NCI-H2081 treated with DMSO at 0.1 percent for 48 hours (cell line): ENCODE measurements at regions not wholly inside any gene's neighbourhood (a gene's known extent, or its start where the extent isn't known, plus 50 kb on each side); places are given as distances from the start of the nearest gene placed in this dataset.
"Not testable (repeated sequence)": the region's sequence is repeated elsewhere in the genome, so short reads cannot be mapped to it uniquely, and the experiment has no call there.

ENCODE experiments used
- DNase-seq: peaks from one replicate; lab custom pipeline; 2025; lab: John Stamatoyannopoulos, UW

DNA sequence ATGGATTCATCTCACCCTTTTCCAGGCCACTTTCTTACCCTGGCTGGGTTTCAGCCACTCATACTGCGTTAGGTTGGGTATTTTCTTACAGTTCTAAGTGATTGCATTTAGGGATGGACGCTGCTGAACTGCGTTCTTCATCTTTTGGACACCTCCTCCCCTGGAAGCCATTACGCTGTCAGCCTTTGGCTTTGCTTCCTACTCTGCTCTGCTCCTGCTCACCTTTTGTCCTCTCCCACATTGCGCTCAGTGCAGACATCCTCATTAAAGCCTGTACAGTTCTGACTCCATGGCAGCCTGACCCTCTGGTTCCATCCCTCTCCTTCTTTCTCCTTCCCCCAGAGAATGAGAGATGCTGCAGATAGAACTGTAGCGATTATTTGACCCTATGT lies 108.9 kb downstream of the SRGAP2 start:
- not testable (repeated sequence) for DNase-seq

DNA sequence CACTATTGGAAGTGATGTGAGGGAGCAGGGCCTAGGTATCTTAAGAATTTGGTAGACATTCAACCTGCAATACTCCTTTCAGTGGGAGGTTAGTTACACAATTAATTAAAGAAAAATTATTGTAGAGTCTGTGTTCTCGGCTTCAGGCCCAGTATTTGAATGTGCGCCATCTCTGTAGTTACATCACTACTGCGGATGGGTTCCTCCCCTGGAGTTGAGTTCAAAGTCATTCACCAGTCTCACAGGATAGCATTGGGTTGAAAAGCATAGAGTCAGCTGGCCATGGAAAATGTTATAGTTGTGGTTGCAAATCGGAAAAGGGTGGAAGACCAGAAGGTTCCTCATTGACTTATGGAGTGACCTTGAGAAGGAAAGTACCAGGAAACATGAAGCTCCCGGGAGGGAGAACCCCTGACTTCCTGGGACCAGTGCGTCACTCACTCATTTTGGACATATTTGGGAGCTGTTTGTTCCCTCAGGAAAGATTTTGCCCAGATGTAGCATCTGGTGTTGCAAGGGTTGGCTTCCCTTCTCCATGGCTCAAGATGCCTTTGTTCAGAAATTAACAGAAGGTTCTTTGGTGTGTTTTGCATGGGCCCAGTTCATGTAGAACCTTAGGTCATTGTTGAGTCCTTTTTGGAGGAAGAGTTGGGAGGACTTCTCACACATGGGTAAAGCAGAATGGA lies 111.8 kb downstream of the SRGAP2 start:
- DNase-seq = not testable (repeated sequence)

DNA sequence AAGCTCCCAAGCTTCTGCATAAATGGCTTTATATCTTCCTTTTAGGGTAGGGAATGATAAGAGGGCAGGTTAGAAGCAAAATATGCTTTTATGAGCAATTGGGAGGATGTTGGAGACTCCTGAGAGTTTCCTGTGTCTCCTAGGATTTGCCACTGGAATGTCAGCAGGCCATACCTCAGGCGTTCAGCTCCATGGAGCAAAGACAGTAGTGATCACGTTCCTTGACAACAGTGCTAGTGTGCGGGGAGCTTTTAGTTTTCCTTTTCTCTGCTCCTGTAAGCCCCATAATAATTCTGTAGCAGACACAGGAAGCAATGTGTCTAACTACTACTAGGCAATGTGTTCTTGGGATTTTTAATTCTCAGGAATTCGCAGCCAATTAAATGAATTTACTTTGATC lies 113.6 kb downstream of the SRGAP2 start:
- DNase-seq = not testable (repeated sequence)

DNA sequence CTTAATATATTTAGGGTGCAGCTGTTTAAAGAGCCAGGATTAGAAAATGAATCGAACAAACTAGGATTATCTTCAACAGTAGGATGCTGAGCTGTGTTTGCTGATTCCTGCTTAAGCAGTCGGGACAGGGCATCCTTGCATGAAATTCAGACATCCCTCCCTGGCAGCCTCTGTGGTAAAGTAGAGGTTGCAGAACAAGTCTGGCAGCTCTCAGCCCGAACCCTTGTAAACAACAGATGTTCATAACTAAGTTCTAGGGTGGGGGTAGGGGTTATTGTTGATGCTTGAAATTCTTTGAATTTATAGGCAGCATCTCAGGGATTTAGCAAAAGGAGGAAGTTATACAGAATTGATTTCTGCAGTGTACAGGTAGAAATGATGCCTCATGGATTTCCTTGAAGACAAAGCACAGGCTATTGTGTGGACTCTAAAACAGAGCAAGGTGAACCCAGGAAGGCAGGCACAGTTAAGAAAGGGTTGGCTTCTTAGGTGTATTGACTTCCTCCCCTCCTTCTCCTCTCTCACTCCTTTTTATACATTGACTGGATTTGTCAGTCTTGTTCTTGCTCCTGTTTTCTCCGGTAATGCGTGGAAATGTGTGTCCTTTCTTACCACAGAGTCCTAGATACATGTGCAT lies 114.7 kb downstream of the SRGAP2 start:
- not testable (repeated sequence) for DNase-seq

DNA sequence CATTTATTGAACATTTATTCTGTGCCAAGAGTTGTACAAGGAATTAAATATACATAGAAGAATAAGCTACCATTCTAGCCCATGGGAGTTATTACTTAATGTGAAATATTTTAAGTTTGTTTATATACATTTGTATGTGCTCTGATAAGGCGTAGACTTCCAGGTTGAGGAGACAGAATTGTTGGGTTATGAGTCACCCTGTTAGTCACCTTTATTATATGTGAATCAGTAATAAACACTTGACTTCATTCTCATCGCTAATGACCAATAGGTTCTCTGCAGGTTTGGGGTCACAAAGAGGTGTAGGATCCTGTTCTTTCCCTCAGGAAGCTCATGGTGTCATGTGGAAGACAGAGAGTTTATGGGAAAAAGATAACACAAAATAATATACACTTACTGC lies 116.9 kb downstream of the SRGAP2 start:
- not testable (repeated sequence) for DNase-seq

DNA sequence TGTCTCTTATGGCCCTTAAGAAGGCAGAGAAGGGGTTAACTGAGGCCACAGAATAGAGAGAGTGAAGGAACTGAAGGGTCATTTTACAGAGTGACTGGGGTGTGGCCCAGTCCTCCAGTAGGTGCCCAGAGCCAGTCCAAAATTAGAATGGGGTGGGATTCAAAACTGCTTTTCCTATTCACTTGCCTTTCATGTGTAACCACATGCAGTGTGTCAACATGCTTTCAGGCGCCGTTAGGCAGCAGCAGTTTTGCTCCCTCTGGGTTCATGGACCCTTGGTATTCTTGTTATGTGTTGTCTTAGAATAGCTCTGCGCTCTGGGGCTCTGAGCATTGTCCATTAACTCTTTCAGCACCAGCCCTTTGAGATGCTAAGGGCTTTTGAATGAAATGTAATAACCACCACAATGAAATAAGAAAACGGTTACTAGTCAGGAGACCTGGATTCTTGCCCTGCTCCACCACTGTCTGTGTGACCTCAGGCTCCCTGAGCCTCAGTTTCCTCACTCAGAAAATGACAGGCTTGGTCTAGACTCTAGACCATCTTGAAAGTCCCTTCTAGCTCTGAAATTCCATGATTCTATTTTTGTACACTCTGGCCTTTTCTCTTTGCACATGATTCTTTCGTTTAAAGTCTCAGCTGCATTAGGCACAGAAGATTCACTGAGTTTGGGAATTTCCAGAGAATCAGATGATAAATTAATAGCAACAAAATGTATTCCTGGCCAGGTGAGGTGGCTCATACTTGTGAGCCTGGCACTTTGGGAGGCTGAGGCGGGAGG lies 123.0 kb downstream of the SRGAP2 start:
- not testable (repeated sequence) for DNase-seq

DNA sequence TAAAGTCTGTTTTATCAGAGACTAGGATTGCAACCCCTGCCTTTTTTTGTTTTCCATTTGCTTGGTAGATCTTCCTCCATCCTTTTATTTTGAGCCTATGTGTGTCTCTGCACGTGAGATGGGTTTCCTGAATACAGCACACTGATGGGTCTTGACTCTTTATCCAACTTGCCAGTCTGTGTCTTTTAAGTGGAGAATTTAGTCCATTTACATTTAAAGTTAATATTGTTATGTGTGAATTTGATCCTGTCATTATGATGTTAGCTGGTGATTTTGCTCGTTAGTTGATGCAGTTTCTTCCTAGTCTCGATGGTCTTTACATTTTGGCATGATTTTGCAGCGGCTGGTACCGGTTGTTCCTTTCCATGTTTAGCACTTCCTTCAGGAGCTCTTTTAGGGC lies 128.3 kb downstream of the SRGAP2 start:
- DNase-seq = not testable (repeated sequence)

DNA sequence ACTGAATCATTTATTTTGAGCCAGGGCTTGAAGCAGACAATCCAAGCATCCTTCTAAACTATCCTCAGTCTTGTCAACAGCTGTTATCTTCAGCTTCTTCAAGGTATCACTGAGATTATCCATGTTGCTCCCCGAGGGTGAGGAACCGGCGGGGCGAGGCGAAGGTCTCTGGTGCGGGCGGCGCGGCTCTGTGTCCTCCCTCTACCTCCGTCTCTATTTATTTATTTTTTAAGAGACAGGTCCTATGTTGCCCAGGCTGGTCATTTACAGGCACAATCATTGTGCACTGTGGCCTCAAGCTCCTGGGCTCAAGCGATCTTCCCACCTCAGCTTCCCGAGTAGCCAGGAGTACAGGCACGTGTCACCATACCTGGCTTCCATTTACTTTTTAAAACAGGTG lies 130.0 kb downstream of the SRGAP2 start:
- not testable (repeated sequence) for DNase-seq

DNA sequence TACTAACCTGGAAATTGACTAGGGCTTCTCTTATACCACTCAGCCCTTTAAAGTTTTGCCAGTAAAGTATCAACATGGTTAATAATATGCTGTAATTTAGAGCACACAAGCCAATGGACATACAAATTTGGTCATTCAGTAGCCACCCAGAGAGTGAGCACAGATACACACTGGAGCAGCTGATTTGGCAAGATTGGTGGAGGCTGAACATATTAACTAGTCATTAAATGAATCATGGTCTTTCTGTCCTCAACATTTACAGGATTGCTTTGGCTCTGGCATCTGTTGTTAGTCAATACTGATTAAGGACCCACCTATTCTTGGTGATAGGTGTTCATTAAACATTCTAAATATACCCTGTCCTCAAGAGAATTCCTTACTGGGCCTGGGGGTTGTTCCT lies 130.6 kb downstream of the SRGAP2 start:
- DNase-seq = not testable (repeated sequence)

DNA sequence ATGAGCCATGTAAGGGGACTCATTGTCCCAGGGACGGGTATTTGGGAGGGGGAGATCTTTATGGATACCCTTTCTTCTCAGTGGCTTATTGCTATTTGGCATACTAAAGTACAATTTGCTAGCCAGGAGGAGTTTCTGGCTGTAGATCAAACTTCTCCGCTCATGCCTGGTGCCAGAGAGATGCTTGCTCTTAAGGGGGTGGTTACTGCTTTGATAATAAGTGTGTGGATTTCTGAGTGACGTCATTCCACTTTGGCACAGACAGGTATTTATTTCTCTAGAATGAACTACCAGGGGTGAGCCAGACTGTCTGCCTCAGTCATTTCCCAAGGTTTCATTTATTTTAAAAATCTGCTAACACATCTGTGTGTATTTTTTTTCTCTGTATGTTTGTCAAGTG lies 131.1 kb downstream of the SRGAP2 start:
- DNase-seq = peak; percentile 15

DNA sequence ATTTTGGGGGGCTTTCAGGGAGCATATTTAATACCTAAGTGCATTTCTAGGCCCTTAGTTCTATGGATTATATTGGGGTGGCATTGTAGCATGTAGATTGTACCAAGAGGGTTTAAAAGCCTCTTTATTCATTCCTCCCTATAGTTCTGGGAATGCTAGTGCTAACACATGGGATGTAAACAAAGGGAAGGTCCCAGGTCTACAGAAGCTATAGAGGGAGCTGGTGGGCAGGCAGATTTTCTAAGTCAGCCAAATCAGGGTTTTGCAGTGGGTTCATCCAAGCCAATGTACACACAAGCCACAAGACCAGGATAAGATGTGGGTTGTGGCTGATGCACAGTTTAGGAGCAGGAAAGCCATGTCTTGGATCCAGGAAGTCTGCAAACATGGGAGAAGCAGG lies 131.8 kb downstream of the SRGAP2 start:
- DNase-seq = not testable (repeated sequence)

DNA sequence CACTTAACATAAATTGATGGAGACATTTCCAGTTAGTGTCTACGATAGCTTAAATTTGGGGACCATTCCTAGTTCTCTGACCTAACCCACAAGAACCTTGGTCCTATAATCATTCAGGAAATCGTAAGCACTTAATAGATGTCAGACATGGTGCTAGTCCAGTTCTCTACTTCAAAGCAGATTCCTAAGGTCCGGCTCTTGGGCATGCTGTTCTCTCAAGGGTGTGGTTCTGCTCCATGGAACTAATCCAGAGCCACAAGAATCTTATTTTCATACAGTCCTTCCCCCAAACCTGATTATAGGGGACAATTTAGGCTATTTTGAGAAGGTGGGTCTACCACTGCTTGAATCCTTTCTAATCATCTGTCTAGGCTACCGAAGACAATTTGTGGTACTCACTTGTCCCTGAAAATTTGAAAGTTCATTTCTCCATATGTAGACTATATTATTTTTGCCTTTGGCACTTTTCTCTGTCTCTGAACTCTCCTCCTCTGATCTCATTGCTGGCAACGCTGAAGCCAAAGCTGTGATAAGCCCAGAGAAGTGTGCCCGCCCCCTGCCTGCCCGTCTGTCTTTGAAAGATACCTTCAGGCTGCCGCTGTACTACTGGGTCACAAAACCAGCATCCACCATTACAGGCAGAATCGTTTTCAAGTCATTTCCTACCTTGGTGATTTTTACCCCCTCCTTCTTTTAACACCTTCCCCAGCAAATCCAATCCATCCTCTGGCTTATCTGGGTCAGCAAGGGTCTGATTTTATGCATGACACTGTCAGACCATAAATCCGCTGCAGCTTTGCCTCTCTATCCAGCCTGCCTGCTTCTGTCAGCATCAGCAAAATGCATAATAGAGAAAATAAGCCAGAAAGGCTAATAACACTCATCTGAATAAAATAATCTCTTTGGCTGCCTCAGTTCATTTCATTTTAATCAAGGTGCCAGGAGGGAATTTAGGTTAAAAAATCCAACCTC lies 132.8 kb downstream of the SRGAP2 start:
- DNase-seq = not testable (repeated sequence)

DNA sequence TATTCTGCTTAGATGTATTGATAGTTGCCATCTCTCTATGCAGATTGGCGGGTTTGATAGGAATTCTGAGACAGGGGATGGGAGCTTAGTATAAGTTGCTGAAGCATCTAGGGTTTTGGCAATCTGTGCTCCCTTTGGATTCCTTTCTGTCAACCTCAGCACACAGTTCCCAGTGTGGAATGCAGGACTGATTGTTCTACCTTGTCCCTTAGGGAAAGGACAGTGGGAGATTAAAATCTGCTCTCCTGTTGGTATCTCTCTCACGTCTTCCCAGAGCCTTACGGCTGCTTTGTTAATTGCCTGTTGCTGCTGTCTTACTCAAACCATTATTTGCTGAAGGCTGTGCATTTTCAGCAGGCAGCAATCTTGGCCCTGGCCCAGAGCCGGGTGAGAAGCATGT lies 133.3 kb upstream of the IKBKE start:
- not testable (repeated sequence) for DNase-seq

DNA sequence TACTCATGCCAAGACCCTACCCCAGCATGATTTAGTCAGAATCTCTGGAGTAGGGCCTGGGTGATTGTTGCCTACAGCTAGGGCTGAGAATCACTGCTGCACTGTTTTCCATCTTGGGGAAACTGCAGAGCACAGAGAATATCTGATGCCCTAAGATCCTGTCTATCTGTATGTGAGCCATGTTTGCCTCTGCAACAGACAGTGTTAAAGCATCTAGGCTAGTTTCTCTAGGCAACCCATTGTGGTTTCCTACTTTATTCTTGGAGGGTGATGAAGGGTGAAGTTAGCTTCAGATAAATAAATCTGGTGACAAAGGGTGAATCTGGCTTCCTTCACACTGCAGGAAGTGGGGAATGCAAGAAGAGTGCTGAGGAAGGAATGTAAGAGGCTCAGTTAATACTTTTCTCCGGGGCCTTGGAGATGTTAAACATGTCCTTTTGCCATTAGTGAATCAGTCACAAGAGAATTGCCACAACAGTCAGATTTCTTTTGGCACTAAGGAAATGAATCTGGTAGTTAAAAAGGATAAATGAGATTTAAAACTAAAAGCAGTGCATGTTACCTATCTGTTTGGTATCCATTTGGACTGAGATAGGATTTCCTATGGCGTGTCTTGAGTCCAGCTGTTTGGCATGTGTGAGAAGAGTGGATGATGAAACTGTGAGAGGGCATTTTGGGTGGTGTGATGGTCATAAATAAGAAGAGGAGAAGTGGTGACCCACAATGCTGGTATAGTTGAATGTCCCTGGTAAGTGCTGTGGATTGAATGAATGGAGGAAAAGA lies 119.6 kb upstream of the IKBKE start:
- not testable (repeated sequence) for DNase-seq

DNA sequence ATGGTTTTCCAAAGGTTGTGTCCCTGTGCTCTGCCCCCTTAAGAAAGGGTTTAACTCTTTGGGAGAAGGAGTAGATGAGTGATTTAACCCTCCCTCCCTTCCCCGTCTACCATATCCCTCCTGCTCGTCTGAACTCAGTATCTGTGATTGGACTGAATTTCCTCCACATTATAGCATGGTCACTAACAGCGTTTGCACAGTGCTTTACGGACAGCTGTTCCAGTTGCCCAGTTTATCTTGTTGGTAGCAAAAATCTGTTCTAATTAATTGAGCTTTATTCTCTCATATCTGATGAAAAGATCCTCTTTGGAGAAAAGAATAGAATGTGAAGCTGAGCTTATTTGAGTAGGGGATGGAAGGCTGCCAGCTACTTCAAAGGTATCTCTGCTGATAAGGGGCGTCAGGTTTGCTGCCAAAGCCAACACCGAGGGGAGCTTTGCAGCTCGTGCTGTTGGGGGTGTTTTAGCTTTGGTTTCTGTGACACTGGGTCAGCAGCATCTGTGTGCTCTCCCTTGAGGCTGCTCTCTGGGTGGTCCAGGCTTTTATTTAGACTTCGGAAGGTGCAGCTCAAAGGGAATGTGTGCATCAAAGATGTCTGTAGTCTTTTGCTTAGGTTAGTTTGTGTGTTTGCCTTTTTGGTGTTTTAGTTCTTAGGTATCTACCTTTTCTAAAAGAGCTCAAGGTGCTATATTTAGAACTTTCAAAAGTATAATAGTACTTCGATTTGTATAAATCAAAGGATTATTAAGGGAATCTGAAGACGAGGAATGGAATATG lies 118.8 kb upstream of the IKBKE start:
- not testable (repeated sequence) for DNase-seq

DNA sequence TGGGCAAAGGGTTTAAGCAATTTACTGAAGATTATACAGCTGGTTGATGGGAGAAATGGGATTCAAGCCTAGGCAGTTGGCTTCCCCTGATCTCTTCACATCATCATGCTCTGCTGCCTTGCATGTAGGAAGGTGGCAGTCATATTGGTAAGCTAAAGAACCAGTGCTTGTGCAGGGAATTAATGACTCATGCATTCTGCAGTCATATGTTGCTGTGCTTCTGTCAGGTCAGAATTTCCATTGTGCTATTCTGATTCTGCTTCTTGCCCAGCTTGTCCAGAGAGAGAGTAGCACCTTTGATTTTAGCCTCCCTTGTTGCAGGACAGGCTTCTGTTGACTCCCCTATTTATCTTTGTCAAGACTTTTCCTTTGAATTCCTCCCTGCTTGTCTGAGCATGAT lies 114.0 kb upstream of the IKBKE start:
- DNase-seq = not testable (repeated sequence)

DNA sequence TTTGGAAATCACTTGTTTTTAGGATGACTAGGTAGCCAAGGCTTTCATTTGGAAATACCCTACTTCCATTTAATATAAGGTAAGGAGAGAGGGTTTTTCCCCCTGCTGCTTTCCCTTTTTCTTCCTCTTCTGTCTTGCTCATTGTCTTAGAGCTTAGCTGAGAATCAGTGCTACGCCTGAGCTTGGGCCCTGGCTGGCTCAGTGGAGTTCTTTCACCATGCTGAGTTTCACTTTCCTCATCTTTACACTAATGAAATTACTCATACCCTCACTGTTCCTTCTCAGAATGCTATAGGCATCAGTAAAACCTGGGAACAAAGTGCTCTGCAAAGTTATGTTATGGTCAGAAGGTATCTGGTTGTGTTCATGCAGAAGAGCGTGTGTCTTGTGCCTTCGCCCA lies 112.3 kb upstream of the IKBKE start:
- not testable (repeated sequence) for DNase-seq

DNA sequence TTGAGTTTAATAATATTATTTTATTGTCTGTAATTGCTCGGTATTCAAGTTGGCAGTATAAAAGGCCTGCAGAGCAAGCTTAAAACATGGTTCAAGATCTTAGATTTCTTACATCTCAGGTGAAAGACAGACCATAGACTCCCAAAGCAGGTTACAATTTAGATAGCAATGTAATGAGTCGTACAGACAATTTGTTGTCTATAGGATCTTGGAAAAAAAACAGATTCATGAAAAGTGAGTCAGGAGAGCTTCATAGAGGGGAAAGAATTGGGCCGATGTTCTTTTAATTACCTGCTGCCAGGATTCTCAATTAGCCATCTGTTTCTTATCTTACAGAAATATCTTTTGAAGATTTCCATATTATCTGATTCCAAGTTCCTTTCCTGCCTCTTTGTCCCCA lies 111.5 kb upstream of the IKBKE start:
- DNase-seq = not testable (repeated sequence)

DNA sequence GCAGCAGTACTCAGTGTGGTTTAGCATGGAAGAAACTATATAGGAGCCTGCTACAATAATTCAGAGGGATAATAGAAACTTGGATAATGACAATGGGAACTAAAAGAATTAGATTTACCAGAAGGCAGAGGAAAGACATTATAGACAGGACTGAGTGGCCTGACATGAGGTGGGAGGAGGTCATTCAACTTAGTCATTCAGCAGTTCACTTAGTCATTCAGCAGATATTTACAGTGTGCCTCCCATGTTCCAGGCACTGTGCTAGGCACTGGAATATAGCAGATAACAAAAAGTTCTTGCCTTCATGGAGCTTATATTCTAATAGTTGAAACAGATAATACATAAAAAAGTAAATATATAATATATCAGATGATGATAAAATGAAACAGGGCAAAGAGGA lies 110.9 kb upstream of the IKBKE start:
- not testable (repeated sequence) for DNase-seq

DNA sequence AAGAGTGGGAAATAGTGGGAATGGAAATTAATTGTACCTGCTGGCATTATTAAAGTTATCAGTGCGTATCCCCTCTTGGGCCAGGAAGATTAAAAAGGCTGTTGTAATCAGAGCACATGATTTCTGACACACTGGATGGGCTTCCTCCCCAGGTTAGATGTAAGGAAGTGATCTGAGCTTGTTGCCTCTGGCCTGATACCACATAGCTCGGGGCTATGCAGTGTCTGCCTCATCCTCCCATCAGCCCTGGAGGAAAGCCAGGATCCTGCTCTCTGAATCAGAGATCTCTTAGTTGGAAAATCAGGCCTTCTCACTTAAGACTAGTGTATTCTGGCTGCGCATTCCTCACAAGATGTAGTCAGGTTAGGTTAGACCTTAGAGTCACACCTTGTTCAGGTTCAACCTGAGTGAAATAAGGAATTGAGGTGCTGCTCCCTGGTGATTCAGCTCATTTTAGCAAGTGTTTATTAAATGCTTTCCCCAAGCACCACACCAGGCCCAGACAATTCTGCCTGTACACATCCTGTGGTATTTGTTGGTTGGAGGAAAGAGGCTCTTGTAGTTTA lies 108.2 kb upstream of the IKBKE start:
- not testable (repeated sequence) for DNase-seq
